ENCODE measurements at regions not wholly inside any gene's neighbourhood (a gene's known extent, or its start where the extent isn't known, plus 50 kb on each side); places are given as distances from the start of the nearest gene placed in this dataset.

DNA sequence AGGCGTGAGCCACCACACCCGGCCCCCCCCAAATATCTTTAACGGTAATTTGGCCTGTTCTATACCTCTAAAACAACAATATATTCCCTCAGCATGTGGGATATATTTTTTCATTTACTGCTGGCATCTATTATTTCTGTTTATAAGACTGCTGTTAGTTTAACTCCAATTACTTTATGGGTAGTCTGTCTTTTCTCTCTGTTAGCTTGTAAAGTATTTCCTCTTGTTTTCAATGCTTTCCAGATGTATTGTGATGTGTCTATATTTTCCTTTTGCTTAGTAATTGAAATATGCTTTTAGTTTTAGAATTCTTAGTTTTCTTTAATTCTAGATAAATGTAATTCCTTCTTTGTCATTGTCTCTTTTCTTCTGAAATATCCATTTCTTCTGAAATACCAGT lies 445.8 kb downstream of the ANKRD50 start:
- TF ChIP-seq, protein P1, sequence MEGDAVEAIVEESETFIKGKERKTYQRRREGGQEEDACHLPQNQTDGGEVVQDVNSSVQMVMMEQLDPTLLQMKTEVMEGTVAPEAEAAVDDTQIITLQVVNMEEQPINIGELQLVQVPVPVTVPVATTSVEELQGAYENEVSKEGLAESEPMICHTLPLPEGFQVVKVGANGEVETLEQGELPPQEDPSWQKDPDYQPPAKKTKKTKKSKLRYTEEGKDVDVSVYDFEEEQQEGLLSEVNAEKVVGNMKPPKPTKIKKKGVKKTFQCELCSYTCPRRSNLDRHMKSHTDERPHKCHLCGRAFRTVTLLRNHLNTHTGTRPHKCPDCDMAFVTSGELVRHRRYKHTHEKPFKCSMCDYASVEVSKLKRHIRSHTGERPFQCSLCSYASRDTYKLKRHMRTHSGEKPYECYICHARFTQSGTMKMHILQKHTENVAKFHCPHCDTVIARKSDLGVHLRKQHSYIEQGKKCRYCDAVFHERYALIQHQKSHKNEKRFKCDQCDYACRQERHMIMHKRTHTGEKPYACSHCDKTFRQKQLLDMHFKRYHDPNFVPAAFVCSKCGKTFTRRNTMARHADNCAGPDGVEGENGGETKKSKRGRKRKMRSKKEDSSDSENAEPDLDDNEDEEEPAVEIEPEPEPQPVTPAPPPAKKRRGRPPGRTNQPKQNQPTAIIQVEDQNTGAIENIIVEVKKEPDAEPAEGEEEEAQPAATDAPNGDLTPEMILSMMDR (IDR thresholded peaks at IDR 0.05; ENCODE audit: low read depth, low read length), result no peak
- no peak overlapping the region for H3K4me3 ChIP-seq (ENCODE audit: low read depth, low read length)

- no peak overlapping the region for H3K4me3 ChIP-seq (ENCODE audit: low read depth, low read length)
- TF ChIP-seq, protein P1 (IDR thresholded peaks at IDR 0.05; ENCODE audit: low read depth, low read length), result no peak
Measured at GRCh38 chr4:124276461-124276860, 436.1 kb downstream of the ANKRD50 start.

GRCh38 chr4:124277691-124278090 lies 434.8 kb downstream of the ANKRD50 start:
- H3K4me3 ChIP-seq (ENCODE audit: low read depth, low read length), result no peak overlapping the region
- TF ChIP-seq, protein P1 (IDR thresholded peaks at IDR 0.05; ENCODE audit: low read depth, low read length), result no peak

- no peak overlapping the region for H3K4me3 ChIP-seq (ENCODE audit: low read depth, low read length)
- TF ChIP-seq, protein P1 (IDR thresholded peaks at IDR 0.05; ENCODE audit: low read depth, low read length), result no peak
Measured at GRCh38 chr4:124278477-124278876, 434.1 kb downstream of the ANKRD50 start.

GRCh38 chr4:124279741-124280140 lies 432.8 kb downstream of the ANKRD50 start:
- H3K4me3 ChIP-seq (ENCODE audit: low read depth, low read length), result no peak overlapping the region
- TF ChIP-seq, protein P1 (IDR thresholded peaks at IDR 0.05; ENCODE audit: low read depth, low read length), result no peak

GRCh38 chr4:124282301-124282898 lies 430.1 kb downstream of the ANKRD50 start:
- TF ChIP-seq, protein P1 (IDR thresholded peaks at IDR 0.05; ENCODE audit: low read depth, low read length), result no peak
- no peak overlapping the region for H3K4me3 ChIP-seq (ENCODE audit: low read depth, low read length)

- no peak overlapping the region for H3K4me3 ChIP-seq (ENCODE audit: low read depth, low read length)
- TF ChIP-seq, protein P1 (IDR thresholded peaks at IDR 0.05; ENCODE audit: low read depth, low read length), result no peak
Measured at GRCh38 chr4:124288706-124289486, 423.6 kb downstream of the ANKRD50 start.
